ENCODE measurements at regions not wholly inside any gene's neighbourhood (a gene's known extent, or its start where the extent isn't known, plus 50 kb on each side); places are given as distances from the start of the nearest gene placed in this dataset.

DNA sequence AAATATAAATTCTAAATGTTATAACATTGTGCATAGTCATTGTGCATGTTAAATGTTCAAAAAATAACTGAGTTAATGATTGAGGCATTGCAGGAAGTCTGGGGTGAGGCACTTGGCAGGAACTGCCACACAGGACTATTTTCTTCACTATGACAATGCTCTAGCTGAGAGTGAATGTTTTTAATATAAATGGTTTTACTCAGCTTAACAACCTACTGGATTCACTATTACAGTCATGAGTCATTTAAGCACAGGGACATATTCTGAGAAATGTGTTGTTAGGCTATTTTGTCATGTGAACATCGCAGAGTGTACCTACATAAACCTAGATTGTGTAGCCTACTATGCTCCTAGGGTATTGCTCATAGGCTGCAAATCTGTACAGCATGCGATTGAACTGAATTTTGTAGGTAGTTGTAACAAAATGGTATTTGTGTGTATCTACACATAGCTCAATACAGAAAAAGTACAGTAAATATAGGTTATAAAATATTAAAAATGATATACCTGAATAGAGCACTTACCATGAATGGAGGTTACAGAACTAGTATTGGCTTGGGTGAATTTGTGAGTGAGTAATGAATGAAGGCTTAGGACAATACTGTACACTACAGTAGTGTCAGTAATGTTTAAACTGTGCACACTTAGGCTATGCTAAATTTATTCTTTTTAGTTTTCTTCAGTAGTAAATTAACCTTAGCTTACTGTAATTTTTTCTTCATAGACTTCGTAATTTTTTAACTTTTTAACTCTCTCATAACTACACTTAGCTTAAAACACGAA is 346.1 kb upstream of the PTGER4 start:
- H3K9me3 ChIP-seq (ENCODE audit: control insufficient read depth in 1 of 2, low read length in 2 of 2): no peaks in the 10 kb centered on the region
- no peaks in the 10 kb centered on the region for H3K4me1 ChIP-seq (ENCODE audit: control insufficient read depth in 1 of 2, insufficient read depth in 2 of 2, low read length in 2 of 2)
- no peak overlapping the region for H3K4me3 ChIP-seq (ENCODE audit: low read depth in 1 of 2, low read length in 2 of 2)
- no peak overlapping the region for H3K9ac ChIP-seq (ENCODE audit: low read depth in 1 of 2, low read length in 2 of 2)
- no peaks in the 10 kb centered on the region for H3K36me3 ChIP-seq (ENCODE audit: control insufficient read depth in 1 of 2, insufficient read depth in 2 of 2, low read length in 2 of 2)
- H3K27ac ChIP-seq (ENCODE audit: low read depth, low read length): no peak overlapping the region
- no peaks in the 10 kb centered on the region for H3K27me3 ChIP-seq (ENCODE audit: control insufficient read depth in 1 of 2, insufficient read depth in 2 of 2, low read length in 2 of 2)

DNA sequence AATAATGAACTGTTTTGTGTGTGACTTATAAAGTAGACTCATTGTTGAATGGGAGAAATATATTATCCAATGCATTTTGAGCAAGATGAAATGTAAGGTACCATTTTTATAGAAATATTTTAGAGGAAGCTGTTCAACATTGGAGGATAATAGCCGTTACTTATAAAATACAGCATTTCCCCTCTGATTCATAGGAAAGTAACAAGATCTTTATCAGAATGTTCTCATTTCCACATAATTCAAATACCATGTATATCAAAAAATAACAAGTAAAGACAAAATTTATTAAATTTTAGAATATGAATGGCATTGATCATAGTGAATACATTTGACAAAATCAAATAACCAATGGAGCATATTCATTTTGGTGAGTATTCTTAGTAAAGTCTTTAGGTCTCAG is 346.7 kb upstream of the PTGER4 start:
- H3K36me3 ChIP-seq (ENCODE audit: control insufficient read depth in 1 of 2, insufficient read depth in 2 of 2, low read length in 2 of 2): no peaks in the 10 kb centered on the region
- no peaks in the 10 kb centered on the region for H3K4me1 ChIP-seq (ENCODE audit: control insufficient read depth in 1 of 2, insufficient read depth in 2 of 2, low read length in 2 of 2)
- H3K27ac ChIP-seq (ENCODE audit: low read depth, low read length): no peak overlapping the region
- no peaks in the 10 kb centered on the region for H3K27me3 ChIP-seq (ENCODE audit: control insufficient read depth in 1 of 2, insufficient read depth in 2 of 2, low read length in 2 of 2)
- H3K9me3 ChIP-seq (ENCODE audit: control insufficient read depth in 1 of 2, low read length in 2 of 2): no peaks in the 10 kb centered on the region
- H3K9ac ChIP-seq (ENCODE audit: low read depth in 1 of 2, low read length in 2 of 2): no peak overlapping the region
- H3K4me3 ChIP-seq (ENCODE audit: low read depth in 1 of 2, low read length in 2 of 2): no peak overlapping the region

DNA sequence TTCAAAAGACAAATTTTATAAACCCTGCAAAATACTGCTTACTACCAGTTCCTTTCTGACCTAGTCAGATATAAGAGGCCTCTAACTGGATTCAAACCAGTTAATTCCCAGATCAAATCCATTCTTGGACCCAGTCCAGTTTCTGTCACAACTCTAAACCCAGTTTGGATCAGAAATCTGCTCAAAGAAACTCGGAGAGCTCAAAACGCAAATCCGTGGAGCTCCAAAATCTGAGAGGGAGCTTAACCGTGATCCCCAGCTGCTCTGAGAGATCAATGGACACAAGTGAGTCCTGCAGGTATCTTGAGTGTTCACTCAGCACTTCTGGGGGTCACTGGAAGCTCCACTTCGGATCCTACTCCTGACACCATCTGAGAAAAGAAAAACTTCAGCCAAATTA is 348.1 kb upstream of the PTGER4 start:
- Histone ChIP-seq H3K9ac (ENCODE audit: low read depth in 1 of 2, low read length in 2 of 2) (no peak overlapping the region), H3K27ac (ENCODE audit: low read depth, low read length) (no peak overlapping the region), H3K4me1 (ENCODE audit: control insufficient read depth in 1 of 2, insufficient read depth in 2 of 2, low read length in 2 of 2) (no peaks in the 10 kb centered on the region), H3K36me3 (ENCODE audit: control insufficient read depth in 1 of 2, insufficient read depth in 2 of 2, low read length in 2 of 2) (no peaks in the 10 kb centered on the region), H3K4me3 (ENCODE audit: low read depth in 1 of 2, low read length in 2 of 2) (no peak overlapping the region), H3K27me3 (ENCODE audit: control insufficient read depth in 1 of 2, insufficient read depth in 2 of 2, low read length in 2 of 2) (no peaks in the 10 kb centered on the region), H3K9me3 (ENCODE audit: control insufficient read depth in 1 of 2, low read length in 2 of 2) (no peaks in the 10 kb centered on the region)

DNA sequence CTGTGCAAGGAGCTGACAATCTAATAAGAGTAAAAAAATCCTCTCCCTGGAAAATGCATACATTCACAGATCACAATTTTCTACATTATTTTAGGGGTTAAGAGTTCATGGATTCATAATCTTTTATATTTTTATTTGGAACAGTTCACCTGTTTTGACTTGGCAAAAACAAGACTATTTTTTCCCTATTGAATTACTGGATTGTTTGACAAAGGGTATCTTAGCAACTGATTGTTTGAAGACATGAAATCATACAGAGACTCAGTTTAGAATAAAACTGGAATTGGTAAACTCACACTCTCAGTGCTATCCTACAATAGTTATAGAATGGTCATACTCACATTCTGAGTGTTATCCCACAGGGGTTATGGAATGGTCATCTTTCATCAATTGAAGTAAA is 358.2 kb upstream of the PTGER4 start:
- Histone ChIP-seq H3K27ac (ENCODE audit: low read depth, low read length) (no peak overlapping the region), H3K4me1 (ENCODE audit: control insufficient read depth in 1 of 2, insufficient read depth in 2 of 2, low read length in 2 of 2) (no peaks in the 10 kb centered on the region), H3K9ac (ENCODE audit: low read depth in 1 of 2, low read length in 2 of 2) (no peak overlapping the region), H3K27me3 (ENCODE audit: control insufficient read depth in 1 of 2, insufficient read depth in 2 of 2, low read length in 2 of 2) (no peaks in the 10 kb centered on the region), H3K36me3 (ENCODE audit: control insufficient read depth in 1 of 2, insufficient read depth in 2 of 2, low read length in 2 of 2) (no peaks in the 10 kb centered on the region), H3K4me3 (ENCODE audit: low read depth in 1 of 2, low read length in 2 of 2) (no peak overlapping the region), H3K9me3 (ENCODE audit: control insufficient read depth in 1 of 2, low read length in 2 of 2) (no peaks in the 10 kb centered on the region)

DNA sequence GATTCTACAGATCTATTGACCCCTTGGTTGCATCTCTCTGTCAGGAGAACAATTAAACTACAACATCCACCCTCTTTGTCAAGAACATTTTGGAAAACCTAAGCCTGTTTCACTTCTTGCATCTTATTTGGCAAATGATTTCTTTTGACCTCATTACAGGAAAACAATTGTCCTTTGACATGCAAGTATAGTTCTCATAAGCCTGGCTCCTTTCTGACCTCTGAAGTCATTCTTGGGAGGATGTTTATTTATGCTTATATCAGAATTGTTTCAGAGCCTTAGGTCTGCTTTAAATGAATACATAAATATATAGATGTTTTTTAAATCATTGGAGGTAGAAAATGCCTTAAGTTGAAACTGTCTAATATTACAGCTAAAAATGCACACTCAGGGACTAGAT is 361.3 kb upstream of the PTGER4 start:
- H3K4me1 ChIP-seq (ENCODE audit: control insufficient read depth in 1 of 2, insufficient read depth in 2 of 2, low read length in 2 of 2): no peaks in the 10 kb centered on the region
- no peak overlapping the region for H3K27ac ChIP-seq (ENCODE audit: low read depth, low read length)
- no peaks in the 10 kb centered on the region for H3K27me3 ChIP-seq (ENCODE audit: control insufficient read depth in 1 of 2, insufficient read depth in 2 of 2, low read length in 2 of 2)
- no peaks in the 10 kb centered on the region for H3K9me3 ChIP-seq (ENCODE audit: control insufficient read depth in 1 of 2, low read length in 2 of 2)
- H3K36me3 ChIP-seq (ENCODE audit: control insufficient read depth in 1 of 2, insufficient read depth in 2 of 2, low read length in 2 of 2): no peaks in the 10 kb centered on the region
- H3K4me3 ChIP-seq (ENCODE audit: low read depth in 1 of 2, low read length in 2 of 2): no peak overlapping the region
- H3K9ac ChIP-seq (ENCODE audit: low read depth in 1 of 2, low read length in 2 of 2): no peak overlapping the region

DNA sequence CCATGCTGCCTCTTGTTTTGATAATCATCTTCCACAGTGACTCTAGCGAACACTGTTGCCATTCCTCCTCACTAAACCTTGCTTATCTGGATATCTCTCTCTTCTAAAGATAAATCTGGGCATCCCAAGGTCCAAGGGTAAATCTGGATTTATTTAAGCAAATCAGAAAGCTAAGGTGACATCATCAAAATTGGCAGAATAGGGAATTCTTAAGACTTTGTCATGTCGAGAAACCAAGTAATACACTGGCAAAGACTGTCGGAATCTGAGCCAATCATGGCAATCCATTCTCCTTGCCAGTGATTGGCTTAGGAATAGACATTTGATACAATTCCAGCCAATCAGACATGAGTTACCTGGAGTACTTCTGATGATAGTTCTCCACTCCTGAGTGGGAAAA is 362.7 kb upstream of the PTGER4 start:
- H3K4me3 ChIP-seq (ENCODE audit: low read depth in 1 of 2, low read length in 2 of 2): no peak overlapping the region
- H3K4me1 ChIP-seq (ENCODE audit: control insufficient read depth in 1 of 2, insufficient read depth in 2 of 2, low read length in 2 of 2): no peaks in the 10 kb centered on the region
- H3K9ac ChIP-seq (ENCODE audit: low read depth in 1 of 2, low read length in 2 of 2): no peak overlapping the region

DNA sequence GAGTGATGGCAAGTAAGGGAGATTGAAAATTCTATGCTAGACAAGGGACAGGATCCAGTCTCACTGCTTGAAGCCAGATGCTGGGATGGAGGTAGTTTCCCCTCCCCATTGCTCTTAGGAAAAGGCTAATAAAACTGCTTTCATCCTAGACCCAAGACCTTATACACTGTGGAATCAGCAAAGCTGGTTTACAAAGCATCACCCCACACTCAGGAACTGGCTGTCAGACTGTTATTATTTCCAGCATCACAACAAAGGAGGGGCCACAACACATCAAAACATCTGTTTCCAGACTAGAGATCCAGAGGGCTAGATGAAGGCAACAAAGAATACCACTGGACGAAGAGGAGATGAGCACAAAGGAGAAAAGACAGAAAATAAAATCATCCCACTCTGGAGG is 364.6 kb upstream of the PTGER4 start:
- Histone ChIP-seq H3K4me1 (ENCODE audit: control insufficient read depth in 1 of 2, insufficient read depth in 2 of 2, low read length in 2 of 2) (no peaks in the 10 kb centered on the region), H3K9ac (ENCODE audit: low read depth in 1 of 2, low read length in 2 of 2) (no peak overlapping the region), H3K27ac (ENCODE audit: low read depth, low read length) (no peak overlapping the region), H3K27me3 (ENCODE audit: control insufficient read depth in 1 of 2, insufficient read depth in 2 of 2, low read length in 2 of 2) (no peaks in the 10 kb centered on the region), H3K4me3 (ENCODE audit: low read depth in 1 of 2, low read length in 2 of 2) (no peak overlapping the region), H3K36me3 (ENCODE audit: control insufficient read depth in 1 of 2, insufficient read depth in 2 of 2, low read length in 2 of 2) (no peaks in the 10 kb centered on the region), H3K9me3 (ENCODE audit: control insufficient read depth in 1 of 2, low read length in 2 of 2) (no peaks in the 10 kb centered on the region)

More for the DNA sequence above, 362.7 kb upstream of the PTGER4 start:
- Histone ChIP-seq H3K27me3 (ENCODE audit: control insufficient read depth in 1 of 2, insufficient read depth in 2 of 2, low read length in 2 of 2) (no peaks in the 10 kb centered on the region), H3K36me3 (ENCODE audit: control insufficient read depth in 1 of 2, insufficient read depth in 2 of 2, low read length in 2 of 2) (no peaks in the 10 kb centered on the region), H3K27ac (ENCODE audit: low read depth, low read length) (no peak overlapping the region), H3K9me3 (ENCODE audit: control insufficient read depth in 1 of 2, low read length in 2 of 2) (no peaks in the 10 kb centered on the region)

DNA sequence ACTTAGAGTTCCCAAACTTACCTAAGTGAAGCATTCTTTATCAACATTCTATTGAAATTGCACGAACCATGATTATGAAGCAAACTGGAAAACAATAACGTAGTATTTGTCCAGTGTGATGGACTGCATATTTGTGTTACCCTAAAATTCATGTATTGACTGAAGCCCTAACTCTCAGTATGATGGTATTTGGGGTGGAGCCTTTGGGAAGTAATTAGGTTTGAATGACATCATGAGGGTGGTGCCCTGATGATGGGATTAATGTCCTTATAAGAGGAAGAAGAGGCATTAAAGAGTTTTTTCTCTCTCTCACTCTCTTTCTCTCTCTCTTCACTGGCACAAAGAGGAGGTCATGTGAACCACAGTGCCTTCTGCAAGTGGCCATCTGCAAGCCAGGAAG is 365.4 kb upstream of the PTGER4 start:
- Histone ChIP-seq H3K4me3 (ENCODE audit: low read depth in 1 of 2, low read length in 2 of 2) (no peak overlapping the region), H3K27me3 (ENCODE audit: control insufficient read depth in 1 of 2, insufficient read depth in 2 of 2, low read length in 2 of 2) (no peaks in the 10 kb centered on the region), H3K4me1 (ENCODE audit: control insufficient read depth in 1 of 2, insufficient read depth in 2 of 2, low read length in 2 of 2) (no peaks in the 10 kb centered on the region), H3K9me3 (ENCODE audit: control insufficient read depth in 1 of 2, low read length in 2 of 2) (no peaks in the 10 kb centered on the region), H3K36me3 (ENCODE audit: control insufficient read depth in 1 of 2, insufficient read depth in 2 of 2, low read length in 2 of 2) (no peaks in the 10 kb centered on the region), H3K9ac (ENCODE audit: low read depth in 1 of 2, low read length in 2 of 2) (no peak overlapping the region), H3K27ac (ENCODE audit: low read depth, low read length) (no peak overlapping the region)

DNA sequence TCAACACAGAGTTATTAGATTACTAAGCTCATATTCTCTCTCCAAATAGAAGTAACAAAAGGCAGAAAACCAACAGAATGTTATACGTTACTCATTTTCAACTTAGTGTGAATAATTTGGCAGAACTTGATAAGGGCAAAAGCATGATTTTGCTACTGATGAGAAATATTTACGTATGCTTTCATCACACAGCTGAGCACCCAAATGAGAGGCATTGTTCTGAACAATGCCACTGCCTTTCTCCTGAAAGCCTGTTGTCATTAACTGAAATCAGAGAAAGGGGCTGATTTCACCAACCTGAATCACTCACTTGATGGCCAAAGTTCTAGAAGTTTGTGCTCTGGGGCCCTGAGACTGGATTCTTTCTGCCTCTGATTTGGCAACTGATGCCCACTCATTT is 367.5 kb upstream of the PTGER4 start:
- Histone ChIP-seq H3K4me1 (ENCODE audit: control insufficient read depth in 1 of 2, insufficient read depth in 2 of 2, low read length in 2 of 2) (no peaks in the 10 kb centered on the region), H3K4me3 (ENCODE audit: low read depth in 1 of 2, low read length in 2 of 2) (no peak overlapping the region), H3K36me3 (ENCODE audit: control insufficient read depth in 1 of 2, insufficient read depth in 2 of 2, low read length in 2 of 2) (no peaks in the 10 kb centered on the region), H3K27me3 (ENCODE audit: control insufficient read depth in 1 of 2, insufficient read depth in 2 of 2, low read length in 2 of 2) (no peaks in the 10 kb centered on the region), H3K27ac (ENCODE audit: low read depth, low read length) (no peak overlapping the region), H3K9ac (ENCODE audit: low read depth in 1 of 2, low read length in 2 of 2) (no peak overlapping the region), H3K9me3 (ENCODE audit: control insufficient read depth in 1 of 2, low read length in 2 of 2) (no peaks in the 10 kb centered on the region)

DNA sequence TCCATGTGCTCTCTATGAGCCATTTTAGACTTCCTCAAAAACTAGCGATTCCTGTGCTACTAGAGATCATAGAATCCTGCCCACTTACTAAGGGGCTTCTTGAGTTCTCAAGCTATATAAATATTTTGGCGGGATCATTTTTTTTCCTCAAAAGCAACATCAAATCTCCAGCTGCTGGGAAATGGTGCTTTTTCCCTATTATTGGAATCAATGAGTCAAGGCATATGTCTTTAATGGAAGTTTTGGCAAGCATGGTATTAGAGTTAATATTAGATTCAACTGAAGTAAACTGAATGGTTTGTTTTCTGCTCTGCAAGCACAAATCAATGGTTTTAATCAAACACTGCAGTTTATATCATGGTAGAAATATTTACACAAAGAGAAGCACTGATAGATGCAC is 369.9 kb upstream of the PTGER4 start:
- Histone ChIP-seq H3K27me3 (ENCODE audit: control insufficient read depth in 1 of 2, insufficient read depth in 2 of 2, low read length in 2 of 2) (no peaks in the 10 kb centered on the region), H3K9ac (ENCODE audit: low read depth in 1 of 2, low read length in 2 of 2) (no peak overlapping the region), H3K4me1 (ENCODE audit: control insufficient read depth in 1 of 2, insufficient read depth in 2 of 2, low read length in 2 of 2) (no peaks in the 10 kb centered on the region), H3K36me3 (ENCODE audit: control insufficient read depth in 1 of 2, insufficient read depth in 2 of 2, low read length in 2 of 2) (no peaks in the 10 kb centered on the region), H3K27ac (ENCODE audit: low read depth, low read length) (no peak overlapping the region), H3K4me3 (ENCODE audit: low read depth in 1 of 2, low read length in 2 of 2) (no peak overlapping the region), H3K9me3 (ENCODE audit: control insufficient read depth in 1 of 2, low read length in 2 of 2) (no peaks in the 10 kb centered on the region)

DNA sequence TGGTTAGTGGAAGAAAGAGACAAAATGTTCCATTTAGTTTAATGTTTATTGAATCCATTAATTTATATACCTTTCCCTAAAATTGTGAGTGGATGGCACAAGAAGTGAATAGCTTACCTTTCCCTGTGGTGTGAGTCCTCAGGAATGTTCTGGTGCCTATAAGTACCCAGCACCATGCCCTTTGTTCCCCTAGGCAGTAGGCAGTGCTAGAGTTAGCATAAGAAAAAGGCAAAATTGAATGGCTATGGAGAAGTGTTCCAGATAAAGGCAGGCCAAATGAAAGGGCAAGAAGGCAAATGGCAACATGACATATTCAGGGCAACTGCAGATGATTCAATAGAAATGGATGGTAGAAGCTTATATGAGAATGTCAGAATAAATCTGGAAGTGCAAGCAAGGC is 370.8 kb upstream of the PTGER4 start:
- Histone ChIP-seq H3K27ac (ENCODE audit: low read depth, low read length) (no peak overlapping the region), H3K4me3 (ENCODE audit: low read depth in 1 of 2, low read length in 2 of 2) (no peak overlapping the region), H3K36me3 (ENCODE audit: control insufficient read depth in 1 of 2, insufficient read depth in 2 of 2, low read length in 2 of 2) (no peaks in the 10 kb centered on the region), H3K4me1 (ENCODE audit: control insufficient read depth in 1 of 2, insufficient read depth in 2 of 2, low read length in 2 of 2) (no peaks in the 10 kb centered on the region), H3K27me3 (ENCODE audit: control insufficient read depth in 1 of 2, insufficient read depth in 2 of 2, low read length in 2 of 2) (no peaks in the 10 kb centered on the region), H3K9me3 (ENCODE audit: control insufficient read depth in 1 of 2, low read length in 2 of 2) (no peaks in the 10 kb centered on the region), H3K9ac (ENCODE audit: low read depth in 1 of 2, low read length in 2 of 2) (no peak overlapping the region)
